K562 (cell line): ENCODE measurements at regions not wholly inside any gene's neighbourhood (a gene's known extent, or its start where the extent isn't known, plus 50 kb on each side); places are given as distances from the start of the nearest gene placed in this dataset.

ENCODE experiments used
- MYC ChIP-seq, 2 experiments: fragments of 250-450 bp in 1 of 2; sonication (Bioruptor Pico) in 1 of 2; IDR thresholded peaks; 2 replicates each; pipeline versions ENCODE4 v1.5.1 to v1.6.1; 2012 to 2021; ENCODE audit warnings: low read depth in 2 of 2, borderline replicate concordance in 1 of 2, improper control_type of control experiment in 1 of 2, low read length in 1 of 2, mild to moderate bottlenecking in 1 of 2, moderate library complexity in 1 of 2
- POLR2B ChIP-seq: fragments of 450-650 bp; IDR thresholded peaks from 2 replicates; pipeline ENCODE4 v1.6.1; 2018; ENCODE audit warnings: low read depth; ENCODE audit not compliant: partially characterized antibody
- TF ChIP-seq, protein P1 (sequence below): fragments of 200-600 bp; sonication (generic); IDR thresholded peaks from one replicate; pipeline ENCODE4 v1.6.1; 2012; ENCODE audit warnings: mild to moderate bottlenecking, low read depth, low read length, inconsistent platforms

DNA sequence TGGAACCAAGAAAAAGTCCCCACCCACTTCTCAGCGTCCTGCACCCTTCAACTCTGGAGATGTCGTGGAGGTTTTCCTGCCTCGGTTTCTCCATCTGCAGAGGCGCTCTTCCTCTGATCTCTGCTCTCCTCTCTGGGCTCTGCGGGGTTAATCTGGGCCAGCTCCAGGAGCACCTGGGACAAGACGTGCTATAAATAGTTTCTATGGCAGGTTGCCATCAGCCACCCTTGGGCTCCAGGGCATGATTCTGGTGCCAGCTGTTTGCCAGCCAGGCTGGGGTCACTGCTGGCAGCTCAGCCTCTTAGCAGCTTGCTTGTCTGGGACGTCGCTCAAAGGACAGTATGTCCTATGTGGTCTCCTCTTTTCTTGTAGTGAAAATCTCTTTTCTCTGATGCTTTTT lies 137.1 kb downstream of the ACTL8 start:
- TF ChIP-seq, protein P1, sequence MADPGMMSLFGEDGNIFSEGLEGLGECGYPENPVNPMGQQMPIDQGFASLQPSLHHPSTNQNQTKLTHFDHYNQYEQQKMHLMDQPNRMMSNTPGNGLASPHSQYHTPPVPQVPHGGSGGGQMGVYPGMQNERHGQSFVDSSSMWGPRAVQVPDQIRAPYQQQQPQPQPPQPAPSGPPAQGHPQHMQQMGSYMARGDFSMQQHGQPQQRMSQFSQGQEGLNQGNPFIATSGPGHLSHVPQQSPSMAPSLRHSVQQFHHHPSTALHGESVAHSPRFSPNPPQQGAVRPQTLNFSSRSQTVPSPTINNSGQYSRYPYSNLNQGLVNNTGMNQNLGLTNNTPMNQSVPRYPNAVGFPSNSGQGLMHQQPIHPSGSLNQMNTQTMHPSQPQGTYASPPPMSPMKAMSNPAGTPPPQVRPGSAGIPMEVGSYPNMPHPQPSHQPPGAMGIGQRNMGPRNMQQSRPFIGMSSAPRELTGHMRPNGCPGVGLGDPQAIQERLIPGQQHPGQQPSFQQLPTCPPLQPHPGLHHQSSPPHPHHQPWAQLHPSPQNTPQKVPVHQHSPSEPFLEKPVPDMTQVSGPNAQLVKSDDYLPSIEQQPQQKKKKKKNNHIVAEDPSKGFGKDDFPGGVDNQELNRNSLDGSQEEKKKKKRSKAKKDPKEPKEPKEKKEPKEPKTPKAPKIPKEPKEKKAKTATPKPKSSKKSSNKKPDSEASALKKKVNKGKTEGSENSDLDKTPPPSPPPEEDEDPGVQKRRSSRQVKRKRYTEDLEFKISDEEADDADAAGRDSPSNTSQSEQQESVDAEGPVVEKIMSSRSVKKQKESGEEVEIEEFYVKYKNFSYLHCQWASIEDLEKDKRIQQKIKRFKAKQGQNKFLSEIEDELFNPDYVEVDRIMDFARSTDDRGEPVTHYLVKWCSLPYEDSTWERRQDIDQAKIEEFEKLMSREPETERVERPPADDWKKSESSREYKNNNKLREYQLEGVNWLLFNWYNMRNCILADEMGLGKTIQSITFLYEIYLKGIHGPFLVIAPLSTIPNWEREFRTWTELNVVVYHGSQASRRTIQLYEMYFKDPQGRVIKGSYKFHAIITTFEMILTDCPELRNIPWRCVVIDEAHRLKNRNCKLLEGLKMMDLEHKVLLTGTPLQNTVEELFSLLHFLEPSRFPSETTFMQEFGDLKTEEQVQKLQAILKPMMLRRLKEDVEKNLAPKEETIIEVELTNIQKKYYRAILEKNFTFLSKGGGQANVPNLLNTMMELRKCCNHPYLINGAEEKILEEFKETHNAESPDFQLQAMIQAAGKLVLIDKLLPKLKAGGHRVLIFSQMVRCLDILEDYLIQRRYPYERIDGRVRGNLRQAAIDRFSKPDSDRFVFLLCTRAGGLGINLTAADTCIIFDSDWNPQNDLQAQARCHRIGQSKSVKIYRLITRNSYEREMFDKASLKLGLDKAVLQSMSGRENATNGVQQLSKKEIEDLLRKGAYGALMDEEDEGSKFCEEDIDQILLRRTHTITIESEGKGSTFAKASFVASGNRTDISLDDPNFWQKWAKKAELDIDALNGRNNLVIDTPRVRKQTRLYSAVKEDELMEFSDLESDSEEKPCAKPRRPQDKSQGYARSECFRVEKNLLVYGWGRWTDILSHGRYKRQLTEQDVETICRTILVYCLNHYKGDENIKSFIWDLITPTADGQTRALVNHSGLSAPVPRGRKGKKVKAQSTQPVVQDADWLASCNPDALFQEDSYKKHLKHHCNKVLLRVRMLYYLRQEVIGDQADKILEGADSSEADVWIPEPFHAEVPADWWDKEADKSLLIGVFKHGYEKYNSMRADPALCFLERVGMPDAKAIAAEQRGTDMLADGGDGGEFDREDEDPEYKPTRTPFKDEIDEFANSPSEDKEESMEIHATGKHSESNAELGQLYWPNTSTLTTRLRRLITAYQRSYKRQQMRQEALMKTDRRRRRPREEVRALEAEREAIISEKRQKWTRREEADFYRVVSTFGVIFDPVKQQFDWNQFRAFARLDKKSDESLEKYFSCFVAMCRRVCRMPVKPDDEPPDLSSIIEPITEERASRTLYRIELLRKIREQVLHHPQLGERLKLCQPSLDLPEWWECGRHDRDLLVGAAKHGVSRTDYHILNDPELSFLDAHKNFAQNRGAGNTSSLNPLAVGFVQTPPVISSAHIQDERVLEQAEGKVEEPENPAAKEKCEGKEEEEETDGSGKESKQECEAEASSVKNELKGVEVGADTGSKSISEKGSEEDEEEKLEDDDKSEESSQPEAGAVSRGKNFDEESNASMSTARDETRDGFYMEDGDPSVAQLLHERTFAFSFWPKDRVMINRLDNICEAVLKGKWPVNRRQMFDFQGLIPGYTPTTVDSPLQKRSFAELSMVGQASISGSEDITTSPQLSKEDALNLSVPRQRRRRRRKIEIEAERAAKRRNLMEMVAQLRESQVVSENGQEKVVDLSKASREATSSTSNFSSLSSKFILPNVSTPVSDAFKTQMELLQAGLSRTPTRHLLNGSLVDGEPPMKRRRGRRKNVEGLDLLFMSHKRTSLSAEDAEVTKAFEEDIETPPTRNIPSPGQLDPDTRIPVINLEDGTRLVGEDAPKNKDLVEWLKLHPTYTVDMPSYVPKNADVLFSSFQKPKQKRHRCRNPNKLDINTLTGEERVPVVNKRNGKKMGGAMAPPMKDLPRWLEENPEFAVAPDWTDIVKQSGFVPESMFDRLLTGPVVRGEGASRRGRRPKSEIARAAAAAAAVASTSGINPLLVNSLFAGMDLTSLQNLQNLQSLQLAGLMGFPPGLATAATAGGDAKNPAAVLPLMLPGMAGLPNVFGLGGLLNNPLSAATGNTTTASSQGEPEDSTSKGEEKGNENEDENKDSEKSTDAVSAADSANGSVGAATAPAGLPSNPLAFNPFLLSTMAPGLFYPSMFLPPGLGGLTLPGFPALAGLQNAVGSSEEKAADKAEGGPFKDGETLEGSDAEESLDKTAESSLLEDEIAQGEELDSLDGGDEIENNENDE, result no peak
- TF ChIP-seq MYC (IDR thresholded peaks at IDR 0.05; ENCODE audit: low read depth, low read length) (no peak), MYC (CRISPR knock-in tag; IDR thresholded peaks at IDR 0.05; ENCODE audit: borderline replicate concordance, low read depth) (no peak), POLR2B (no peak)
